Ovary (tissue), 7 donors: ENCODE measurements at regions not wholly inside any gene's neighbourhood (a gene's known extent, or its start where the extent isn't known, plus 50 kb on each side); places are given as distances from the start of the nearest gene placed in this dataset.

ENCODE experiments used
- DNase-seq, 5 donors: peaks; one replicate each; pipeline ENCODE4 v3.0.0-alpha.2; 2019 to 2020
- H3K27ac ChIP-seq, 2 donors: fragments of 200-600 bp; one replicate each; pipeline versions ENCODE4 v1.5.1 to v1.8.0; 2019 to 2022
- H3K27me3 ChIP-seq: fragments of 200-600 bp; one replicate; pipeline ENCODE4 v1.8.0; 2022
- H3K36me3 ChIP-seq: fragments of 200-600 bp; sonication (generic); one replicate; pipeline ENCODE4 v1.5.1; 2019
- H3K4me1 ChIP-seq: one replicate; pipeline ENCODE4 v1.8.1; 2013; ENCODE audit warnings: mild to moderate bottlenecking, moderate library complexity; ENCODE audit not compliant: insufficient read depth
- H3K4me3 ChIP-seq: fragments of 200-600 bp; sonication (generic); one replicate; pipeline ENCODE4 v1.5.1; 2017
- H3K9me3 ChIP-seq, 2 donors: fragments of 200-600 bp in 1 of 2; sonication (generic) in 1 of 2; one replicate each; pipeline versions ENCODE4 v1.5.1 to v1.8.1; 2013 to 2019; ENCODE audit warnings: mild to moderate bottlenecking in 1 of 2, moderate library complexity in 1 of 2
- CTCF ChIP-seq, 3 donors: fragments of 450-650 bp in 2 of 3; fragments of 200-600 bp in 1 of 3; IDR thresholded peaks; one replicate each; pipeline versions ENCODE4 v1.5.1 to v1.8.0; 2016 to 2022; ENCODE audit warnings: antibody characterized with exemption in 3 of 3, mild to moderate bottlenecking in 1 of 3
- EP300 ChIP-seq: sonication (generic); formaldehyde crosslinking; IDR thresholded peaks from one replicate; pipeline ENCODE4 v1.6.1; 2017; ENCODE audit warnings: antibody characterized with exemption
- POLR2A ChIP-seq: fragments of 450-650 bp; IDR thresholded peaks from one replicate; pipeline ENCODE4 v1.6.1; 2017; ENCODE audit warnings: antibody characterized with exemption, mild to moderate bottlenecking, moderate library complexity
- WGBS, 3 donors: extraction: QIAGEN DNeasy Blood & Tissue Kit in 1 of 3; methylation state at CpG; one replicate each; pipeline versions ENCODE4 v1.1.5 to v1.1.7; 2013 to 2017; 5-methylcytosine and 5-hydroxymethylcytosine counted together
- intact Hi-C, 4 donors: fragments of 100-400 bp; cut with DNase I; formaldehyde crosslinking; loops; one replicate each; pipeline versions ENCODE4 v1.11.0 to v1.15.1; 2022 to 2023
- donor health status: DM: no; HTN: no; CAD: no; lungs with moderate emphysema.
- donor health status: DM: no; HTN: no; CAD: no.
- donor health status: Bipolar disorder and iron deficiency.
- donor health status: DM: no; HTN: no; CAD: no.
- donor health status: DM: yes; HTN: yes; CAD: no.

GRCh38 chr3:135362889-135363288 is 567.8 kb downstream of the EPHB1 start:
- H3K4me1 ChIP-seq, result no peaks in the 10 kb centered on the region
- no peaks in the 10 kb centered on the region for H3K27me3 ChIP-seq
- no peaks in the 10 kb centered on the region for H3K9me3 ChIP-seq
- H3K4me3 ChIP-seq, result no peak overlapping the region
- intact Hi-C loops, result no loop called here
- no peaks in the 10 kb centered on the region for H3K36me3 ChIP-seq
- DNase-seq, result no peak
- no peak overlapping the region for H3K27ac ChIP-seq
- TF ChIP-seq CTCF (IDR thresholded peaks at IDR 0.05), result no peak
- TF ChIP-seq POLR2A, result no peak
- no peak for TF ChIP-seq EP300
- WGBS, 3 donors, result 70 to 76% (median 71%) methylated on average over 3 of the region's 3 CpGs

- Histone ChIP-seq H3K9me3 (no peaks in the 10 kb centered on the region), H3K27me3 (no peaks in the 10 kb centered on the region), H3K4me3 (no peak overlapping the region), H3K4me1 (no peaks in the 10 kb centered on the region), H3K36me3 (no peaks in the 10 kb centered on the region), H3K27ac (no peak overlapping the region)
- no peak for DNase-seq
- intact Hi-C loops, result no loop called here
- no peak for TF ChIP-seq EP300
- TF ChIP-seq CTCF (IDR thresholded peaks at IDR 0.05), result no peak
- no peak for TF ChIP-seq POLR2A
Measured at GRCh38 chr3:135364676-135365075, 569.6 kb downstream of the EPHB1 start.

- 71 to 79% (median 76%) methylated on average over 3 of the region's 3 CpGs for WGBS, 3 donors
- no peaks in the 10 kb centered on the region for H3K36me3 ChIP-seq
- no peak for DNase-seq
Measured at GRCh38 chr3:135366816-135367215, 571.8 kb downstream of the EPHB1 start.

GRCh38 chr3:135368316-135368715 is 573.3 kb downstream of the EPHB1 start:
- no peak overlapping the region for H3K4me3 ChIP-seq
- H3K36me3 ChIP-seq, result no peaks in the 10 kb centered on the region
- H3K4me1 ChIP-seq, result no peaks in the 10 kb centered on the region
- H3K27ac ChIP-seq, result no peak overlapping the region
- no peaks in the 10 kb centered on the region for H3K9me3 ChIP-seq
- no peak for DNase-seq
- 21 to 29% (median 26%) methylated on average over 3 of the region's 3 CpGs for WGBS, 3 donors
- H3K27me3 ChIP-seq, result no peaks in the 10 kb centered on the region
- TF ChIP-seq CTCF (IDR thresholded peaks at IDR 0.05), result no peak
- no peak for TF ChIP-seq POLR2A
- TF ChIP-seq EP300, result no peak
- intact Hi-C loops, result no loop called here

More at GRCh38 chr3:135366816-135367215, 571.8 kb downstream of the EPHB1 start:
- no peaks in the 10 kb centered on the region for H3K4me1 ChIP-seq
- intact Hi-C loops, result no loop called here
- no peak overlapping the region for H3K4me3 ChIP-seq
- no peaks in the 10 kb centered on the region for H3K27me3 ChIP-seq
- no peak for TF ChIP-seq CTCF (IDR thresholded peaks at IDR 0.05)
- no peak for TF ChIP-seq EP300
- TF ChIP-seq POLR2A, result no peak
- H3K9me3 ChIP-seq, result no peaks in the 10 kb centered on the region
- no peak overlapping the region for H3K27ac ChIP-seq

GRCh38 chr3:135368781-135369180 is 573.7 kb downstream of the EPHB1 start:
- no peak for DNase-seq
- TF ChIP-seq EP300, result no peak
- intact Hi-C loops, result no loop called here
- no peaks in the 10 kb centered on the region for H3K27me3 ChIP-seq
- no peaks in the 10 kb centered on the region for H3K9me3 ChIP-seq
- no peak overlapping the region for H3K4me3 ChIP-seq
- no peak overlapping the region for H3K27ac ChIP-seq
- no peaks in the 10 kb centered on the region for H3K4me1 ChIP-seq
- no peaks in the 10 kb centered on the region for H3K36me3 ChIP-seq
- WGBS, 3 donors, result 58 to 69% (median 66%) methylated on average over 3 of the region's 3 CpGs
